SIG-M5 treated with dmso at 0.1 percent for 504 hours (cell line): ENCODE measurements at regions not wholly inside any gene's neighbourhood (a gene's known extent, or its start where the extent isn't known, plus 50 kb on each side); places are given as distances from the start of the nearest gene placed in this dataset.
A peak's percentile ranks its signal among the peaks of the same experiment; 100 is the strongest.

ENCODE experiments used
- DNase-seq: peaks from one replicate; lab custom pipeline; 2025; ENCODE audit not compliant: unreplicated experiment; lab: John Stamatoyannopoulos, UW

DNA sequence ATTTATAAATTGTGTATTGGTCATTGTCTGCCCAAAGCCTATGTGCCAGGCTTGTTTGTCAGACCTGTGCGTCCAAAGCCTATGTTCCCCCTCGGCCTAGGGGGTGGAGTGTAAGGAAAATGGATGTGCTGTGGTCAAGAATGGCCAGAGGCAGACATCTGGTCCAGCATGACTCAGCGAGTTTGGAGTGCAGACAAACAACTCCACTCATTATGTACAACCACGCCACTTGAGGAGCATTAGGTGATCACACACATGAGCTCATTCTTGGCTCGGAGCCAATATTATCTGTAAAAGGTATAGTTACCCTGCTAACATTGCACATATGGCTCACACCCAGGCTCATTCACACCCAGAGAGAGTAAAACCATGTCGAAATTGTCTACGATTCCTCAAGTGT, 1047.6 kb upstream of the ADGRL4 start:
- peak; percentile 4 for DNase-seq

DNA sequence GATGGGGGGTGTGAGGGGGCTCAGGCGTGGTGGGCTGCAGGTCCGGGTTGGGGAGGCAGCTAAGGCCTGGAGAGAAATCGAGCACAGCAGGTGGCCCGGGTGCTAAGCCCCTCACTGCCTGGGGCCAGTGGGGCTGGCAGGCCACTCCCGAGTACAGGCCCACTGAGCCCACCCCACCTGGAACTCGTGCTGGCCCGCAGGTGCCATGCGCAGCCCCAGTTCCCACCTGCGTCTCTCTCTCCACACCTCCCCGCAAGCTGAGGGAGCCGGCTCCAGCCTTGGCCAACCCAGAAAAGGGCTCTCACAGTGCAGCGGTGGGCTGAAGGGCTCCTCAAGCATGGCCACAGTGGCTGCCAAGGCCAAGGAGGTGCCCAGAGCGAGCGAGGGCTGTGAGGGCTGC, 1047.1 kb upstream of the ADGRL4 start:
- DNase-seq = no peak

DNA sequence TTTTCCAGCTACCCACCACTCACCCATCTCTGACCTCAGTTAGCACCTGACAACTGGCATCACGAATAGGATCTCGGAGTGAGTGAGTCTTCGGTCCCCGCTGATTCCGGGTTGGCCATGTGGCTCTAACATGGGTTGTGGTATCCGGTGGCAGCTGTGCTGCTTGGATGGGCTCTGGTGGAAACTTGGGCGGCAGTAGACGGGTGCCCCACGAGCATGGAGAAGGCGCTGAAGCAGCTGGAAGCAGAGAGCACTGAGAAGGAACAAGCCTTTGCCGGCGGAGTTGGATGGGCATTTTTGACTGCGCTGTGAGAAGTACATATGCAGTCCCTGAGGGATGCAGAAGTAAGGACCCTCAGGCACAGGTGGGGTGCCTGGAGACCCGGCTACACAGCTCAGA, 1044.0 kb upstream of the ADGRL4 start:
- no peak for DNase-seq

DNA sequence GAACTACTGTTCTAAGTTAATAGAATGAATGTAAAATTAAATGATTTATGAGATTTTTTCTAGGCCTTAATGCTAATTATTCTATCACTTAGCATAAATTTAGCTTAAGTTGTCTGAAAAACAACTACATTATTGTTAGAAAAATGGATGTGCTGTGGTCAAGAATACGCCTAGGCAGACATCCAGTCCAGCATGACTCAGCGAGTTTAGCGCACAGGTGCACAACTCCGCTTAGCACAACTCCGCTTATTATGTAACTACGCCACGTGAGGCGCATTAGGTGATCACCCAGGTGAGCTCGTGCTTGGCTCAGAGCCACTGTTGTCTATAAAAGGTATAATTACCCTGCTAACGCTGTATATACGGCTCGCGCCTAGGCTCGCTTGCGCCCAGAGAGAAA, 1043.6 kb upstream of the ADGRL4 start:
- no peak for DNase-seq

DNA sequence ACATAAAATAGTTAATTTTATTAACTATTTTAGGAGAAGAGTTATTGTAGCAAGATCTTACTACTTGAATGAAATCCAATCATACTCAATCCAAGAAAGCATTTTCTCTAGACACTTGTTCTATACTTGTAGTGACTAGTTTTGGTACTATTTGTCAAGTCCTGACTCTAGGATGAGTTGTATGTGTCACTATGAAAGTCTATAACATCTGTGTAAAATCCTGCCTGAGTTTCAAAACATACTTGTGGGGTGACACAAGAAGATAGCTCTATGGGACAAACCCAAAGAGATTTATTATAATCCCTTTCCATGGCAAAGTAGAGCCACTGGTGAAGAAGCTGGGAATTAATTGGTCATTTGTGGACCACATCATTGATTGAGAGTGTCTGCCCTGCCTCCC, 1042.2 kb upstream of the ADGRL4 start:
- no peak for DNase-seq

DNA sequence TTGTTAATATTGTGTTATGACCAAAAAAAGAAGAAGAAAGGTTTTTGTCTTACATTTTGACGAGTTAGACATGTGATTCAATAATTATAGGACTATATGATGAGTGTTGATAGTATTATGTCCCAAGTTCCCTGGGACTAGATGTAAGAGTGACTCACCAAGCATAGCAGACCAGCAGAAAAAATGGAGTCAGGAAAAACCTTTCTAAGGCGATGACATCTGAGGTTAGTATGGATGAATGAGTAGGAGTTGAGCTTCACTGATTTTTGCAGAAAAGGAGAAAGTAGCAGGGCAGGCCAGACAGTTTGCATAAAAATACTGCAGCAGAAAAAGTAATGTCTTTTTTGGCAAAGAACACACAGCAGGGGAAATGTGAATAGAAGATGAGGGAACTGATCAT, 1041.3 kb upstream of the ADGRL4 start:
- no peak for DNase-seq

DNA sequence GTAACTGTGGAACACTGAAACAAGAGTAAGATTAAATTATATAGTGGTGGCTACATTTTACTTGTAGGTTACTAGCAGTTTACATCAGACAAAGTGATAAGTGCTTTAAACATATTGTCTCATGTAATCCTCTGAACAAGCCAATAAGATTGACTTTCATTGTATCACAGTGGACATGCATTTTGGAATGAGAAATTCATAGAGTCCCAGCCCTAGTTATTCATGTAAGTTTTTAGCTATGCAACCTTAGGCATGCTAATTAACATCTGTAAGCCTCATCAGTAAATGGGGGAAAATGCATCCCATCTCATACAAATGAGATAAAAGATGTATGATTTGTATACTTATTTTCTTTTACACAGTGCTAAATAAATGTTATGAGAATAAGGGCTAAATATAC, 1038.1 kb upstream of the ADGRL4 start:
- DNase-seq = no peak

DNA sequence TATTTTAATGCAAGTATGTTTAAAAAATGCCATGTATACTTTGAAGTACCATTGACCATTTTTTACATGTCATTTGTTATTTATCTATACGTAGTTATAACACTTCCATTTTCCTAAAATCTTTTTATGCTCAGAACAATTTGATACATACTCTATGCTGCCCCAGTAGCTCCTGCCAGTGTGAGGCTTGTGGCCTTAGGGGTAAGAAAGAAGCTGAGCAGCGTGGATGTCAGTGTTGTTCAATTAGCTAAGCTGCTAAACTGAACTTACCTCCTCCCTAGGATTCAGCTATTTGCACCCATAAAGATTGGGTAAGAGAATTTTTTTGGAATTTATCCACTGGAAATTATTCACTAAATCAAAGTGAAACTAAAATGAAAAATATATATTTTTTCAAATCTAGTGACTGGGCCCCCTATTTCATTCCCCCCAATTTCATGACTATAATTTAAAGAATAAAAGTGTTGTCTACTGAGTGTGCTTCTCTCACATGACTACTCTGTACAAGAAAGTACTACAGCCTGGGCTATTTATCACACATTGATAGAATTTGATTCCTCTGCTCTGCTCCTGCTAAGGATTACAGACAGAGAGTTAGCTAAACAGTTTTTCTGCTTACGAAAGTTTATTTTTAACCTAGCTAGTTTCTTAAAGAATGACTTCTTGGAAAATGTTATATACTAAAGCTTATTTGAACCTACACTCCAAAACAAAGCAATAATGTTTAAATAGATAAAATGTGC, 1030.3 kb upstream of the ADGRL4 start:
- DNase-seq = no peak

DNA sequence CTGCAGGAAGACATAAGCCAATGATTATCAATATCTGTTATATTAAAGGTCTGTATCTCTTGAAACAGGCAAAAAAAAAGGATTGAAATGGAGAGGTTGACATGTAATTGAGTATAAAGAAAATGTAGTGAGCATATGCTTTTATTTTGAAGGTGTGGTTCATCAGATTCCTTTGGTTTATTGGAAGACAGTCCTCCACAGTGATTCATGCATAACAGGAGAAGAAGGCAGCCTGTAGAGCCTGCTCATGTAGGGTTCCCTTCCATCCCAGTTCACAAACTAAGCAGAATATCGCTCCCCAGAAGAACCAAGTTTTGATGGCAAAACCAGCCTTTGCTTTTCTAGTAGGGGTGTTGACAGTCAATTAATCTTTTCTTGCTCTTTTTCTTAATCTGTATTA, 1016.8 kb upstream of the ADGRL4 start:
- DNase-seq = no peak

DNA sequence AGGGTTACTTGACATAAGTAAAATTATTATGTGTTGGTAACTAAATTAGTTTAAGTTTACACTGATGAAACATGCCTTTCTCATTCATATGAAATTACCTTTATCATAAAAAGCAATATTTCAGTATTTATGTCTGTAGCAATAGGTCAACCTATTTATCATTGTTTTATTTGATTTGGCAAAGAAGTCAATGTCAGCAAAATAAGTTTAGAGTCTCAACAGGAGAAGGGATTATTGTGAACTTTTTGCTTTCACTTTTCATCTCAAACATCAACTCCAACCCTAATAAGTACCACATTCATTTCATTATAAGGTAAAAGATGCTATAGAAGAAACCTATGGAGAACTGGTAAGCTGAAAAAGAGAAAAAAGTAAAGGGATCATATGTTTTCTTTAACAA, 1015.4 kb upstream of the ADGRL4 start:
- DNase-seq = no peak

DNA sequence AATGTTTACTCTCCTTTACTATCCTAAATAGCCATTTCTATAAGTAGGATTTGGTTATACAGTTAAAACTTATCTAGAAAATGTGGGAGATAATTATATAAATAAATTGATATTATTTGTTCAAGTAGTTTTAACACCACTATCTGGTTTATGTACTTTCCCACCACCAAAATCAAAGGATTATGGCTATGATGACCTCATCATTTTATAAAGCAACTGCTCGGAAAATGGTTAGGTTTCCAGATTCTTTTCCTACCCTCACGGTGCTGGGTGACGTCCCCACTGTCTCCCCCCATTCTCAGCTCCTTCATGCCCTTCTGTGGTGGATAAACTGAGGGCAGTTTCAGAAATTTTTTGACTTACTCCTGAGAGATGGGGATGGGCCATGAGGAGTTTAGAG, 1011.8 kb upstream of the ADGRL4 start:
- no peak for DNase-seq

DNA sequence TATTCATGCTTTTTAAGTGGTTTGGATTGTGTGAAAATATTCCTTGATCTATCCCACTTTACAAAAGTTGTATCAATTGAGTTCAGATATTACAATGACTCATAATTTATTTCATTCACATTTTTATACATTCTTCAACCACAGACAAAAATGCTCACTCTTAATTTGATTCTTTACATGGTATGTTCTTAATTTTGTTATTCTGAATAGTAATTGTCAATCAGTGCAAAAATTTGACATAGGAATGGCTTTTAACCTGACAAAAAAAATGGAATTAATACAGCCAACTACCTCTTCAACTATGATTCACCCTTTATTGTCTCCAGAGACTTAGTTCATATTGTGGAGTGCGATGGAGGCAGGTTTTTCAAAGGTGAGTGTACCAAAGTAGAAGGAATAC, 1002.4 kb upstream of the ADGRL4 start:
- no peak for DNase-seq

DNA sequence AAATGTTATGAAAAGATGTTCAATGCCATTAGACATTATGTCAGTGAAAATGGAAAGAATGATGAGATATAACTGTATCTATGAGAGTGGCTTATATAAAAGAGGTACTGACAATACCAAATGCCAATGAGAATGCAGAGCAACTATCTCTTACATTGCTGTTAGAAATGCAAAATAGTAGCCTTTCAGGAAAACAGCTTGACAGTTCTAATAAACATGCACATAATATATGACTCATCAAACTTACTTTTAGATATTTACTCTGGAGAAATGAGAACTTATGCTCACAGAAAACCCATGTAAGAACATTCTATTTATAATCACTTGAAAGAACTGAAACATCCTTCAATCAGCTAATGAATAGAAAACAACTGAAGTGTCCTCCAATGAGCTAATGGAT, 996.7 kb upstream of the ADGRL4 start:
- DNase-seq = no peak

DNA sequence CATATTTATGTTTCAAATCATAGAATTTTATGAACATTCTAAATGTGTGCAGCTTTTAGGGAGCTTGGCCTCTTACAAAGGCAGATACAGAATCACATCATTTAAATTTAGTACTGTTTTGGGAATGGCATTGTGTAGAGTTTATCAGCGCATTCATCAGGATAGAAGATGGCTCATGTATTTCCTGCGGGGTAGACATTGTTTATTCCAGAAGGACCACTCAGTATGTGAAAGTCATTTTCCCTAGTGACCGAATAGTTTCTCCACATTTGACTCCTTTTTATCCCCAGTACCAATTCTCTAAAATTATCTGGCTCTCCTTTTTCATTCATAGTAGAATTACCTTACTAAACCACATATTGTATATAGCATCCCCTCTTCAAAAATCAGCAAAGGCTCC, 981.9 kb upstream of the ADGRL4 start:
- no peak for DNase-seq

DNA sequence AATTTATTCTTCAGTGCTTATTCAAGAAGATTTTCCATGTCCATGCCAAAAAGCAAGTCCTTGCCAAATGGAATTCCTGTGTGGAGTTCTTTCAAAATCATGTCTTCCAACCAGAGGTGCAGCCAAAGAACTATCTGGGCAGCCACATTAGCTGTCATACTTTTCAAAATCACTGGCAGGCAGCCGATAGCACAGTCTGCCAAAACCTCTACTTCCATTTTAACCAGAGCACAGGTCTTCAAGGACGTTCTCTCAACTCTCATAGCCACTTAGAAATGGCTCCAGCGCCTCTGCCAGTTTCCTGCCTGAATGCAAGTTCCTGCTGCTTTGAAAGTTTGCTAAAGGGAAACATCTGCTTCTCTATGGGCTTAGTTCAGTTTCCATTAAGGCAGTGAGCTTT, 975.7 kb upstream of the ADGRL4 start:
- DNase-seq = no peak

DNA sequence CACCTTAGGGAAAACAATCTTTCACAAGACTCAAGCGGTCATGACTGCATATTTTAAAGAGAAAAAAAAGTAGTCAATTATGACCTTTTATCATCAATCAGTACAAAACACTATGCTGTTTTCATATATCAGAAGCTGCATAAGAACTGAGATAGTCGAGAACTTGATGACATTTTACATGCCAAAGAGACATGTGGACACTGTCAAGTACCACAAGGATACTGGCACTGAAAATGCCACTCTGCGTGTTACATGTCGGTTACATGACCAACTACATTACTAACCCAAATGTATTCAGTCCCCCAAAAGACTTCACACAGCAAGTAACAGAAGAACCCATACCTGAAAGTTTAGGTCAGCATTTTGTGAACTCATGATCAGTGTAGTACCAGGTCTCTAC, 975.0 kb upstream of the ADGRL4 start:
- no peak for DNase-seq

DNA sequence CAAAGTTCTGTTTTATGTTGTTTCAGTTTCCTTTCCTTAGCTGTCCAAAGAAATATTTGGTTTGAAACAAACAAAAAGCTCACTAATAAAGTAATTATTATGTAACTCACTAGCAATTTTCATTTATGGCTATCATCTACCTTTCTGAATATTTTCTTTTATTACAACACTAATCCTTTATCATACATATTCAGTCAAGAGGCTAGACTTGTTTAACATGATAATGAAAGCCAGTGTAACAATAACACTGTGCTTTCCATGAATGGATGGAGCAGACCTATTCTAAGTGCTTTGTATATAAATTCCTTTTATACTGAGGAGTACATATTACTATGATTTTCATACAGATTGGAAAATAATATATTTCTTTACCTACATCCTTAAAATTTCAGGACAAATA, 972.8 kb upstream of the ADGRL4 start:
- DNase-seq = no peak

DNA sequence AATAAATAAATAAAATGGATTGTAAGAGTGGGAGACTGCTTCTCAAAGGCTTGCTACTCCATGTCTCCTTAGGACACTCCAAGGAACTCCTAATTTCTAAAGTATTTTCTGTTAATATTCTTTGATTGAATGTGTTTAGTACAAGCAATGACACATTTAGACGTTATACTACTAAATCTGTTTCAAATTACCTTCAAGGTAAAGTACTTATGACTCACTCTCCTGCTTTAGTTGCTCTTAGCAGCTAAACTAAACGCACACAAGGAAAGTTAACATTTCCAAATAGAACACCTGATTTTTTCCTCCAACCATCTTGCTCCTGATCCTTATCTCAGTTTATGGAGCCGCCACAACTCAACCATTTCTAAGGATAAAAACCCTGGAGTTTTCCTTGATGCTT, 969.8 kb upstream of the ADGRL4 start:
- no peak for DNase-seq

DNA sequence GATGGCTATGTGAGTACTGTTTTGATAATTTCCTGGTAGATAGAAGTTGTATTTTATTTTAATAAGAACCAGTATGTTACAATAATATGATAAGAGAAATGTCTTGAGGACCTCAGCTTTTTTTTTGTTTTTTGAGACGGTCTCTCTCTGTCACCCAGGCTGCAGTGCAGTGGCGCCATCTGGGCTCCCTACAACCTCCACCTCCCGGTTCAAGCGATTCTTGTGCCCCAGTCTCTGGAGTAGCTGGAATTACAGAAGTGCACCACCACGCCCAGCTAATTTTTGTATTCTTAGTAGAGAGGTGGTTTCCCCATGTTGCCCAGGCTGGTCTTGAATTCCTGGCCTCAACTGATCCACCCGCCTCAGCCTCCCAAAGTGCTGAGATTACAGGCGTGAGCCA, 968.1 kb upstream of the ADGRL4 start:
- no peak for DNase-seq

DNA sequence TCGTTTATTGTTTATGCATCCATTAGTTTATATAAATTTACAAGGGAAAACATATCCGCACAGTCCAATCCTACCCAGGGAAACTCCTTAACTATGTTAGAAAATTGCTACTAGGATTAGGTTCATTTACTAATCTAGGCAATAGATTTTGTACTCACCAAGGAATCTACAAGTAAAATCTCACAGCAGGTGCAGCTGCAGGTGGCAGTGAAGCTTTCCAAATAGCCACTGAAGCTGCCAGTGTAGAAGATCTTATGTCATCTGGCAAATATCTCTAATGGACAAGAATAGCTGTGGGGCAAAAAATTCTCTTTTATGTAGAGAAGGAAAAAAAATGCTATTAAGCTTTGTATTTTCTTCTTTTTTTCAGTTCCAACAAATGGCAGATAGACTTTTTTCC, 963.4 kb upstream of the ADGRL4 start:
- no peak for DNase-seq

DNA sequence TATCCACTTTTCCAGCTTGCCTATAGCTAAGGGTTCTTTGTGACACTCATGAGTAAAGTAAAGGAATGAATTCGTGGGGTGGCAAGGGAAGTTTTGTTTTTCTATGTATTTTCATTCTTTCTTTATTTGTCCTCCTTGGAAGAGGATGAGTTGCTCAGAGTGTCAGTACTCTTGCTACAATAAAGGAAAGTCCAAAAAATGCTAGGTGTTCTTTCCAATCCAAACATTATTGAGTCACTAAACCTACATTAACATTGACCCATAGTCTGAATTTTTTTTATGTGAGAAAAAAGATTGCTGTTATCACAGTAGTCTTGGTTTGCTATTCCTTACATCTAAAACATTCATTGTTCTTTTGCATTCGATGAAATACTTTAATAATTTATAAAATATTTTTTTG, 959.9 kb upstream of the ADGRL4 start:
- DNase-seq = no peak

DNA sequence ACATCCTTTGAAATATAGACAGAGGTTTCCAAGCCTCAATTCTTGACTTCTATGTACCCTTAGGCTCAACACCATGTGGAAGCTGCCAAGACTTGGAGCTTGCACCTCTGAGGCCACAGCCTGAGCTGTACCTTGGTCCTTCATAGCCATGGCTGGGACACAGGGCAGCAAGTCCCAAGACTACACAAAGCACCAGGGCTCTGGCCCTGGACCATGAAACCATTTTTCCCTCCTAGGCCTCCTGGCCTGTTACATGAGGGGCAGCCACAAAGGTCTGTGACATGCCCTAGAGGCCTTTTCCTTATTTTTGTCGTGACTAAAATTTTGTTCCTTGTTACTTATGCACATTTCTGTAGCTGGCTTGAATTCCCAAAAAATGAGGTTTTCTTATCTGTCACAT, 953.1 kb upstream of the ADGRL4 start:
- no peak for DNase-seq

DNA sequence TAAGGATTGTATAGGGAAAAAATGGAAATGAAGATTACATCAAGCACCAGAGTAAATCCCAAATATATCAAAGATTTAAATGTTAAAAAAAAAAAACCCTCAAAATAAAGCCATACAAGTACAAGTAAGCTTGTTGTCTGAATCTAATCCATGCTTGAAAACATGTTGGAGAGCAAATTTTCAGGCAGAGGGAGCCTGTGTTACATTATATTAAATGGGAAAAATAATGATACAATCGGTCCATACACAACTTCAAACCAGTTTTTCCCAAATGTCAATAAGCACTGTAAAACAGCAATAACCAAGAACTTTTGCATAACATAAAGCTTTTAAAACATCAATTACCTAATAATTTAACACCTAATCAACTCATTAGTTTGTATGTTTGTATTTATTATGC, 949.4 kb upstream of the ADGRL4 start:
- DNase-seq = no peak

DNA sequence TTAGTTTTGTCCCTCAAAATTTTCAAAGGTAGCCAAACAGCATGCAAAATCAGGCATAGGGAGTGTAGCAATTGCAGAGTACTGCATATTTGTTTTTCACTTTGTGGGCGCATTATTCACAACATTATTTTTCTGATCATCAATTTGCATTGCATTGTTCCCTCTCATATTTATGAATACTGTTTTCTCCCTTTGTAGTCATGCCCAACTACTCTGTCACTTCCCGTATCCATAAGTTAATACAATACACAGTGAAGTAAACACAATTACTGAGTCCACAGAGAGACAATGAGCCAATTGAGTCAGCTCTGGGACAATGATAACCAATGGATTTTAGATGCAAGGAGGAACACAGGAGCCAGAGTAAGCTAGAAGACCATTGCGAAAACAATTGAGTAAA, 944.0 kb upstream of the ADGRL4 start:
- no peak for DNase-seq
